ENCODE measurements at regions not wholly inside any gene's neighbourhood (a gene's known extent, or its start where the extent isn't known, plus 50 kb on each side); places are given as distances from the start of the nearest gene placed in this dataset.
"Not testable (repeated sequence)": the region's sequence is repeated elsewhere in the genome, so short reads cannot be mapped to it uniquely, and the experiment has no call there.

DNA sequence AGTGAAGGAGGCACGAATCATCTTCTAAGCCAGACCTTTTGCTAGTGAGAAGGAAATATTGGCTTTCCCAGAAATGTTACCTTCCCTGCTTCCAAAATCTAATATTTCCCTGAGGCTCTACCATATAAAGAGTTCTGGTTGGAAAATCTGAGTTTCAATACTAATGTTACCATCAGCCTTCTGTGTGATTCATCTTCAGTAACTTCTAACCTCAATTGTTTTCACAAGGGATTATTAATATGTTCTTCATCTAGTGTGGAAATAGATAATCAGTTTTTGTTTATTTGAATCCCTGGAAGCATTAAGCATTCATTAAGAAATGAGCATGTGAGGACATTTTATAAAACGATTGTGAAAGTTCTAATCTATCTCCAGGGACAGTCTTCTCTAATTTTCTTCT, 720.9 kb downstream of the AACS start:
- DNase-seq (ENCODE audit: low read depth): no peak

DNA sequence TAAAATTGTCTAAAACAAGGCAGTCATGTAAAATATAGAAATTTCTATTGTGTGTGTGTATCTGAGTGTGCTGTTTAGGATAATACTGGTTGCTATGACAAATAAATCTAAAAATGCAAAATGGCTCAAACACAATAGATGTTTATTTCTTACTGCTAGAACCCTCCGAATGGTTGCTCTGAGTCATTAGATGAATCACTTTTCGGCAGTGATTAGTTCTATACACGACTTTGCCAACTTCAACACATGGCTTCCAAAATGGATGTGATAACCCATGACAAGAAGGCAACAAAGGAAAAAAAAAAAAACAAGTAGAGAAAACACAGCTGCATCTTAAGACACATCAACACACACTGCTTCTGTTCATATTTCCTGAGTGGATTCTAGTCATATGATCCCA, 729.2 kb downstream of the AACS start:
- DNase-seq (ENCODE audit: low read depth): no peak

DNA sequence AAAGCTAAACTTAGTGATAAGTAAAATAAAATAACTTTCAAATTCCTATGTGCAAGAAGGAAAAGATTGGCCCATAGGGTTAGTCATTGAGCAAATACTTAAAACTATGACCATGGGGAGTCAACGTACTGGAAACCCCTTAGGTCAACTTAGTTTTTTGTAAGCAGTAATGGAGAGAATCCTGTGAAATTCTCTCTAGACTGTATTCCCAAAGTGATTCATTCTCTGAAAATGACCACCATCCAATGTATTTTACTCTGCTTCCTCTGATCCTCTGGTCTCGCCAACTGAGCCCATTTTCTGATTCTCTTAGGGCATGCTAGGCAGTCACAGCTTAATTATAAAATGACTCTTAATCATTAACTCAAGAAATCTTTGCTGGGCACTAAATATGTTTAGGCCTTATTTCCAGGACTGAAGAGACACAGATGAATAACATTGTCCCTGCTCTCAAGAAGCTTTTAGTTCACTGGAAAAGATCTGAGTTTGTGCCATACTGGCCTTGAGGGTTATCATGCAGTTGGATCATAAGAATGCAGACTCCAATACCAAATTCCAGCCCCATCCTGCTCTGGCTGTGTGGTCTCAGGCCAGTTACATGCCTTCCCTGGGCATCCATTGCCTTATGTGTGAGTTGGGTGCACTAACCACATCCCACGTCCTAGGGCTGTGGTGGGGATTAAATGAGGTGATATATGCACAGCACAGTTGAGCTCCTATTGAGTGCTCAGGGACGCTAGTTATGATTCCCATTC, 732.4 kb downstream of the AACS start:
- DNase-seq (ENCODE audit: low read depth): no peak

DNA sequence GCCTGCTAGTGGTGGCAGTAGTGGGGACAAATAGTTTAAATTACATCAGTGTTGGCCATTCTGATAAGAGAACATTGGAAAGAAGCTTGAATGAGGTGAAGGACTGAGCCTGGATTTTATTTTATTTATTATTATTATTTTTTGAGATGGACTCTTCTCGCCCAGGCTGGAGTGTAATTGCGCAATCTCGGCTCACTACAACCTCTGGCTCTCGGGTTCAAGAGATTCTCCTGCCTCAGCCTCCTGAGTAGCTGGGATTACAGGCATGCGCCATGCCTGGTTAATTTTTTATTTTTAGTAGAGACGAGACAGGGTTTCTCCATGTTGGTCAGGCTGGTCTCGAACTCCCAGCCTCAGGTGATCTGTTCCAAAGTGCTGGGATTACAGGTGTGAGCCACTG, 739.4 kb downstream of the AACS start:
- no peak for DNase-seq (ENCODE audit: low read depth)

DNA sequence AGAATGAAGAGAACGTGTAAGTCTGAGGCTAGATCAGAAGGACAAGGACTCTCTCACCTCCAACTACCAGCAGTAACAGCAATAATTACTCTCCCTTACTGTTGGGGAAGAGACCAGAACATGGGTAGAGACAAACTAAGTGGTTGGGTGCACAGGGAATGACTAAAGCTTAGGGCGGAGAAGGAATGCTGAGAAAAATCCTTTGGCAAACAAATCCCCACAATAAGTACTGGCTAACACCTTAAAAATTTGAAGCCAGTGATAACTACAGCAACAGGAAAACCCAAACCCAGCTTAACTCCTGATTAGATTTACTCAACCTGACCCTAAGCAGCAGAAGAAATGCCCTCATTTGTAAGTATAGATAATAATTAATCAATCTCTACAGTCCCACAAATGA, 759.0 kb downstream of the AACS start:
- no peak for DNase-seq (ENCODE audit: low read depth)

DNA sequence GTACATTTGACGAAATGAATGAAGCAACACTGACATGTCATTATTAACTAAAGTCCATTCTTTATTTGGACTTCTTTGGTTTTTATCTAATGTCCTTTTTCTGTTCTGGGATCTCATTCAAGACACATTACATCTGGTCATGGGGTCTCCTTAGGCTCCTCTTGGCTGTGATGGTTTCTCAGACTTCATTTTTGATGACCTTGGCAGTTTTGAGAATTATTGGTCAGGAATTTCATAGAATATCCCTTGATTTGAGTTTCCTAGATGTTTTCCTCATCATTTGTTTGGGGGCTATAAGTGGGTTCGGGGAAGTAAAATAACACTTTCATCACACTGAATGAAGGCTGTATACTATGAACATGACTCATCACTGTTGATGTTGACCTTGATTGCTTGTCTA, 770.6 kb downstream of the AACS start:
- no peak for DNase-seq (ENCODE audit: low read depth)

DNA sequence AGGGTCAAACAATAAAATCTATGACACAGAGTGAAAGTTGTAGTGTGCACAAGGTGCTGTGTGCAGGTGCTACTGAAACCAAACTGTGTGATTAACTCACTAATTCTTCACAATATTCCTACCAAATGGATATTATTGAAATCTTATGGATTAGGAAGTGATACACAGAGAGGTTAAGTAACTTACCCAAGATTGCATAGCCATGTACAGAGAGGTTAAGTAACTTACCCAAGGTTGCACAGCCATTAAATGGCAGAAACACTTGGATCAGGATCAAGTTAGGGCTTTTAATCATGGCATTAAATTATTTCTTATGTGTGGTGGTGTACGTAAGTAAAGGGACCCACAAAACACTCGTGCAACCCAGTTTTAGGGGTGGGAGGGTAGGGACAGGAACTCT, 771.4 kb downstream of the AACS start:
- DNase-seq (ENCODE audit: low read depth): no peak

DNA sequence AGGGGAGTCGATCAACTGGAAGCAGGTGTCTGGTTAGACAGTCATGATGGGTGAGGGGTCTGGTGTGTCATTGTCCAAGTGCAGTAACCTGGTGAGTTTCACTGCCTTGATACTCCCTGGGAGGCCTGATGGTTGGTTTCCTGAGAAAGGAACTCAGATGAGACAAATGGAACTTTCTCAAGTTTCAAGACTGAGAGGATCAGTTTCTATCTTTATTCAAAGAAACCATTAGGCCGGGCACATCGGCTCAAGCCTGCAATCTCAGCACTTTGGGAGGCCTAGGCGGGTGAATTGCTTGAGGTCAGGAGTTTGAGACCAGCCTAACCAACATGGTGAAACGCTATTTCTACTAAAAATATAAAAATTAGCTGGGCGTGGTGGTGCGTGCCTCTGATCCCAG, 776.1 kb downstream of the AACS start:
- no peak for DNase-seq (ENCODE audit: low read depth)

DNA sequence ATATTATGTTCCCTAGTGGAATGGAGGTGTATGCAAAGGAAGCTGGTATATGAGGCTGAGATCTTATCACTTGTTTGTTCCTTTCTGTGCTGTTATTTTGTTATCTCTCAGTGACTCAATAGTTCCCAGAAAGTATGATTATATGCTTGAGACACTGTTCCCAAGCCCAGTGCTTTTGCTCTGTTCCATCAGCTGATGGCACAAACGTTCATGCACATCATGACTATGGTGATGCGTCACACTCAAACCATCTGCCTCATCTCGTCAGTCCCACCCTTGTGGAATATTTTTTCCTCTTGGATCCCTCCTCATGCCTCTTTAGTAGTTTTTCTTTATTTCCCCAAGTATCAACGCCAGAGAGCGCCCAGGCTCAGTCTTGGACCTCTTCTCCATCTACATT, 786.9 kb downstream of the AACS start:
- DNase-seq (ENCODE audit: low read depth): no peak

DNA sequence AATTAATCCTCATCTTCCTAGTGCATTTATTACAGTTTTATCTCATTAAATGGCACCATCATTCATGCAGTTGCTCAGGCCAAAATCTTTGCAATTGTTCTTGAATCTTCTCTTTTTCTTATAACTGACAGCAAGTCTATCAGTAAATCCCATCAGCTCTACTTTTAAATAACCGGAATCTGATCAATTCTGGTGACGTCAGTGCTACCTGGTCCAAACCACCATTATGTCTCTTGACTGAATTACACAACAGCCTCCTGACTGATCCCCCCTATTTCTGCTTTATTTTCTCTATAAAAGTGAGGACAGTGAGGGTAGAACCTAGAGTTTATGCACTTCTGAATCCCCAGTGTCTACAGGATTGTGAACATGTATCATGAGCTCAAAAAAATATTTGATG, 787.4 kb downstream of the AACS start:
- DNase-seq (ENCODE audit: low read depth): no peak

DNA sequence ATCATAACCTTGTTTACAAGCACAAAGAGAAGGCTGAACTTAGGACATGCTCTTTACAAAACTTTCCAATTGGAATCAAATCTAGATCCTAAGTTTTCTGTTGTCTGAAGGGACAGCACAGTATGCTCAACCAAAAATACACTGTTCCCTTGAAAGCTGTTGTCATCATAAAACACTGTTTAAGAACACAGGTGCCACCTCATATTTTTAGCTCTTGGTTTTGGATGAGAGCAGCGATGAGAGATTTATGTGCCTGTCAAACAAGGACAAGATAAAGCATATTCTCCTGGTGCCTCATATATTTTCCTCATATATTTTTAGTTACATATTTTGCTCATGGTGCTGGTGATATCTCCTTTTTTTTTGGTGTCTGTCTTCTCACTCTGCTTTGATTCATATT, 788.4 kb downstream of the AACS start:
- DNase-seq (ENCODE audit: low read depth): no peak

DNA sequence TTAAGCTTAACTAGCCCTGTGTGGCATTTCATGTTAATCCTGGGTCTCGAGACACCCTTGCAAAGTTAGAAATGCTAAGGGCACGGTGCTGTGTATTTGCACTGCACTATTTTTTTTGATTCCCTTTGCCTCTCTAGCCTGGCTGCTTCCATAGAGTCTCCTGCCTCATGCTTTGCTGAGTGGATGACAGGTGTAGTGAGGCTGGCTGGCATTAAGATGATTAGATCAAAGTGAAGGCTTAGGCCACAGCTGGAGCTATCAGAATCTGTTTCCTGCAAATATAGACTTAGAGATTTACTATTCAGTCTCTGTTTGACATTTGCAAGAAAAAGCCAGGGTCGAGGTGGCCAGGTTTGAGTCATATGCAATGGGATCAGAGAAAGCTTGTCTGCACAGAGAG, 791.1 kb downstream of the AACS start:
- DNase-seq (ENCODE audit: low read depth): no peak

DNA sequence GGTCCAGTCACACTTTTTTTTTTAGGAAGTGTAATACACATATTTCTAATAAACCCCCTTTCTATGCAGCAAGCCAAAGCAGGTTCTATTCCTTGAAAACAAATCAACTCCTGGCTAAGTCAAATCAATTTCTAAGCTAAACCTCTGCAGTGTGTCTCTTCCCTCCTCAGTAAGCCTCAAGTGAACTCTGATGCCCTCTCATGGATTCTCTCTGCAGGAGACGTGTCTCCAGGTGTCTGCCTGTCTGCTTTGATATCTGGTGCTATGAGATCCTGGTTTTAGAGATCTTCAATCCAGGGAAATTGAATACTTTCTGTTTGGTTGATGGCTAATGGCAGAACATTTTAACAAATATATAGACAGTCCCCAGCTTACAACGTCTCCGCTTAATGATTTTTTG, 791.7 kb downstream of the AACS start:
- no peak for DNase-seq (ENCODE audit: low read depth)

DNA sequence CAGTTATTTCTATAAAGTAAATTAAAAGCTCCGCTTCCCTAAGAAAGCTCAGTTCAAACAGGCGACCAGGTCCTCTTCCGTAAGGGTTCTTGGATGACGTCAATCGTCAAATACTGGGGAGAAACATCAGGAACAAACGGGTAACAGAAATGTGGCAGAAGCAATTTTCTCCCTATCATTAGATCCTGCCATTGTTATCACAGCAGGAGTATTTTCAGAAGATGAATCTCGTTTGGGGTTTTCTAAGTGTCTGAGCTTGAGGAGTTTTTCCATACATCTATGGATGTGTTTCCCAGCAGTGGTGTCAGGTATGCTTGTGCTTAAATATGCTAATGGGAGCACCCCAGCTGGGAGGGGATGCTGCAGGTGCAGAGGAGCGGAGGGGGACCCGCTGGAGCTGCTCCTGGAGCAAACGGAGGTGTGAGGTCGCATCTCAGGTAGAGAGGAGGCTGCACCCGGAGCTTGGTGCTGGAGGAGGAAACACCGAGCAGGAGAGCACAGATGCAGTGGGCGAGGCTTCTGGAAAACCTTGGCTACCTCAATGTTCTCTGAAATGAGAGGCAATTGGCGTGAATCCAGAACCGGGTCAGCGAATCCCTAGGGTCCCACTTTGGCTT, 795.5 kb downstream of the AACS start:
- no peak for DNase-seq (ENCODE audit: low read depth)

DNA sequence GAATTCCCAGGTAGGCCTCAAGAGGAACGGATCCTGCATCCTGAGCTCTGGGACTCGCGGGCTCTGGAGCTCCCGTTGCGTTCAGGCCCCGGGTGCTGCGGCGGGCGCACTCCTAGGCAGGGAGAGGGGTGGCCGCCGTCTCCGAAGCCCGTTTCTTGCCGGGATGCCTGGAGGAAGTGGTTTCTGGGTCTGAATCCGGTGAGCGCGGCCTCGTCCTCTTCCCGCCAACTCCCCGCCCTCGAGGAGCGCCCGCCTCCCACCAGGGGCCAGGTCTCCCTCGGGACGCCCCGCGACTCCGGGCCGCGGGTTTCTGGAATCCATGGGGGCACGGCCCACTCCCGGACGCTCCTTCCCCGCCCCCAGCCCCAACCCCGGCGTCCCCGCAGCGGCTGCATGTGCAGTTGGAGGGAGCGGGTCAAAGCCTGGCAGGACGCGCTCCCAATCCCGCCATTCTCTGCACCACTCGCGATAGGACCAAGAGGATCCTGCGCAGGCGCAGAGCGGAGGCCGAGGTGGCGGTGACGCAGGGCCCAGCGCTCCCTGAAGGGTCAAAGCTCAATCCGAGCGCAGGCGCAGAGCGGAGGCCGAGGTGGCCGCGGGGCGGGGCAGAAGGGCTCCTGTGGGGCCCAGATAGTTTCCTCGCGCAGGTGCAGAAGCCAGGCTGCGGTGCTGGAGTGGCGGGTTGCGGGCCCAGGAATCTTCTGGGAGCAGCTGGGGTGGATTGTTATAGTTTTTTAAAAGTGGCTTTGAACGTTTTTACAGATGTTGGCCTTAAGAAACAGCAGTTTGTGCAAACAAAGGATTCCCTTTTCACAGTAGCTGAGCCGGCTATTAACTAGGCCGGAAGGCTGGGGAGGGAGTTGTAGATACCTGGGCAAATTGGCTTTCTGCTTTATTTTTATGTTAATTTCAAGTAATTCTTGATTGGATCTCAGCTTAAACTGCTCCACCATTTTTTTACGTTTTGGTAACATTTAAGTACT, 796.4 kb downstream of the AACS start:
- DNase-seq (ENCODE audit: low read depth): no peak

DNA sequence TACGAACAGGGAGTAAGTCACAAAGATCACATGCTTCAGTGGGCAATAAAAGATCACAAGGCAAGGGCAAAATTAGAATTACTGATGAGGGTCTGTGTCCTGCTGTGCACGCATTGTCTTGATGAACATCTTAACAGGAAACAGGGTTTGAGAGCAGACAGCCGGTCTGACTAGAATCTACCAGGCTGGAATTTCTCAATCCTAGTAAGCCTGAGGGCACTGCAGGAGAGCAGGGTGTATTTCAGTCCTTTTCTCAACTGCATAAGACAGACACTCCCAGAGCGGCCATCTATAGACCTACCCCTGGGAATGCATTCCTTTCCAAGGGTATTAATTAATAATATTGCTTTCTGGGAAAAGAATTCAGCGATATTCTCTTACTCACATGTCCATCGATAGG, 800.0 kb downstream of the AACS start:
- not testable (repeated sequence) for DNase-seq (ENCODE audit: low read depth)

DNA sequence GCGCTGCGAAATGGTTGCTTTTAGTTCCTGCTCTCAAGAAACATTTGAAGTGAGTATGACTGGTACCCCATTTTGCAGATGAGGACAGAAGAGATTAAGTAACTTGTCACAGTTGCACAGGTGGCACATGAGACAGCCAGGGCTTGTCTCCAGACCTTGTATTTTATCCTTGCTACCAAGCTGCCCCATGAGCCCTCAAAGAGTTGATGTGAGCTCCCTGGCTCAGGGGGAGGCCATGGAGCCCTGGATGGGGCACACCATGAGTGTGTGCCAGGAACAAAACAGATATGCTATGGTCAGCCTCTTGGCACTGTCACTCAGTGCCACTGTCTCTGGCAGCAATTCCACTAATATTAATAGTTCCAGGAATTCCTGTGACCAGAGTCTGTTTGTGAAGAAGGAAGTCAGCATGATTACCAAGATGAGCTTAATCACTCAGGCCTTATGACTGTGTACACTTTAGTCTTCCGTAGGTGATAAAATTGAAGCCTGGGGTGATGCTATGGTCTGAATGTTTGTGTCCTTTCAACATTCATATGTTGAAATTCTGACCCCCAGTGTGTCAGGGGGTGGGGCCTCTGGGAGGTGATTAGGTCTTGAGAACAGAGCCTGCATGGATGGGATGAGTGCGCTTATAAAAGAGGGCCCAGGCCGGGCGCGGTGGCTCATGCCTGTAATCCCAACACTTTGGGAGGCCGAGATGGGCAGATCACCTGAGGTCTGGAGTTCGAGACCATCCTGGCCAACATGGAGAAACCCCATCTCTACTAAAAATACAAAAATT, 806.8 kb downstream of the AACS start:
- DNase-seq (ENCODE audit: low read depth): no peak

DNA sequence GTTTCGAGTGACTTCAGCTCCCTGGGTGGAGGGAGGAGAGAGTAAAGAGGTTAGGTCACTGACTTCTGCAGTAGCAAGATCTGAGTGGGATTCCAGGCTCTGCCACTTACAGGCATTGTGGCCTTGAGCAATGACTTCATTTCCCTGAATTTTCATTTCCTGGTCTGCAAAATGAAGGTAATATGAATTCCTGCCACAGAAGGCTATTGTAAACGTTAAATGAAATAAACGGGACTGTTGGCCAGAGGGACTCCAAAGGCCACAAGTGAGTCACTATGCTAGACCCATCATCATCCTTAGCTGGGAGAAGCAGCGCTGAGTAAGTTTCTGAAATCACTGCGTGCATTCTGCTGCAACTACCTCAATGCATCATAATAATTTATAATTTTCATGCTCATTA, 807.8 kb downstream of the AACS start:
- DNase-seq (ENCODE audit: low read depth): no peak

DNA sequence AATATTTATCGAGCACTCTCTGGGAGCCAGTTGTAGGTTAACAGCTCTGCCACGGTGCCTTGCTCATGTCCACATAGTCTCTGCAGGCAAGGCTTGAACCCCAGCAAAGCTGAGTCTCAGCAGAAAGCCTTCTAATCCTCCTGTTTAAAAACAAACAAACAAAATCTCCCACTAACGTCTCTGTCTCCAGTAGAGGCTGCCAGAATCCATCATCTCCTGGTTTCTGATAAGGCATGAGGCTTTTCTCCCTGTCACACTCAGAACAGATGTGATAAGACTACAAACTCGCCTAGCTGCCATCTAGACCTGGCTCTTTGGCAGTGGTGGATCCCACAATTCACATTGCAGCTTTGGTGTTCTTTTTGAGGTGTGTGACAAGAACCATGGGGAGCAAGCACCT, 813.2 kb downstream of the AACS start:
- no peak for DNase-seq (ENCODE audit: low read depth)

DNA sequence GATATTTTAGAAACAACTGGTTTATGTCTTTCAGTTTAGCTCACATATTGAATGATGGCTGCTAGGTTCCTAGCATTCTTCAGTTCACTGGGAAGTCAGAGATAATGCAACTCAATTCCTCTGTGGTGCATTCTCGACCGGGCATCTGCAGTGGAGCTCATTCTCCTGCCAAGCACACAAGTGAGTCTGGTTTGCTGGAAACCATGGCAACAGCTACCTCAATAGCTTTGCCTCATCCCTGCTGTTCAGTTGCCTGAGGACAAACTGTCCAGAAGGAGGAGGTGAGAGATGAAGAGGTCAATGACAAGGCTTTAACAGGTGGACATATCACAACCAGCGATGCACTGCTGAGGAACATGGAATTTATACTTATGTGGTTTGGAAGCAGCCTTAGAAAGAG, 816.9 kb downstream of the AACS start:
- no peak for DNase-seq (ENCODE audit: low read depth)

DNA sequence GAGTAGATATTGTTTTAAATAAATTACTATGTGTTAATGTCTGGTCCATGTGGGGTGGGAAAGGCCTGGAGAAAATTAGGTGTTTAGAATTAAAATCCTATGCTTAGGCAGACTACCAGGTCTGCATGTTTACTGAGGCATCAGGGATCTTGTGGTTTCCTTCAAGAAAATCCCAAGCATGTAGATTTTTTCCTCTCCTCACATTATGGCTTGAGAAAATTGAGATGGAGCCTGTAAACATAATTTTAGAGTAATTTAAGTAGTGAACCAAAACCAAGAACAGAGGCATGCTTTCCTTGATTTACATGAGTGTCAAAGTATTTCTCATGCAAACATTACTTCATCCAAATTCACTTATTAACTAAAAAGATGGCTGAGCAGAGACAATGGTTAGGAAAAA, 823.7 kb downstream of the AACS start:
- DNase-seq (ENCODE audit: low read depth): no peak

DNA sequence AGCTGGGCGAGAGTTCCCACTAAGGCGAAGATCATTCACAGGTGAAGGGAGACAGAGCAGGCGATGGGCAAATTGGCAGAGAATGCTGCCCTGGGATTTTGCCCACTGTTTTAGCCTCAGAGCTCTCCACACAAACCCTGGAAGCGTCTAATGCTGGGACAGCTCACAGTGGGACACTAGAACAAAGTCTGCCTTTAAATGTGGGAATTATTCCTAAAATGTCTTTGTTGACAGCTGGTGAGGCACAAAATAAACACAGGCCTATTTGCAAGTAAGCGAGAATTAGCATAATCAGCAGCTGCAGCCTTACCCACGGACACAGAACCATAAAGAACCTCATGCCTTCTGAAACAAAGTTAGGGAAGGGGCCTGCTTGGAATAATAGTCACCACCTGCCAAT, 824.5 kb downstream of the AACS start:
- no peak for DNase-seq (ENCODE audit: low read depth)

Measured in HS-27A (cell line).